ENCODE measurements at regions not wholly inside any gene's neighbourhood (a gene's known extent, or its start where the extent isn't known, plus 50 kb on each side); places are given as distances from the start of the nearest gene placed in this dataset.

- CTCF ChIA-PET = interaction anchor here (1.3 kb wide), 1 partner anchor 77 kb away, joined by 4 read pairs; no protein-coding TSS in a partner anchor
- Mint-ChIP-seq H3K9me3 (no peaks in the 10 kb centered on the region), H3K4me3 (no peak overlapping the region), H3K27me3 (ENCODE audit: low read depth) (no peaks in the 10 kb centered on the region; the same call in 1 of the 2 replicates), H3K36me3 (no peaks in the 10 kb centered on the region), H3K4me1 (peaks cover 14% of the 10 kb centered on the region), H3K27ac (no peak overlapping the region)
- POLR2A ChIA-PET = no interaction called here
- ATAC-seq = no peak
- no peak for DNase-seq (ENCODE audit: low spot score)
- TF ChIP-seq, protein P1, sequence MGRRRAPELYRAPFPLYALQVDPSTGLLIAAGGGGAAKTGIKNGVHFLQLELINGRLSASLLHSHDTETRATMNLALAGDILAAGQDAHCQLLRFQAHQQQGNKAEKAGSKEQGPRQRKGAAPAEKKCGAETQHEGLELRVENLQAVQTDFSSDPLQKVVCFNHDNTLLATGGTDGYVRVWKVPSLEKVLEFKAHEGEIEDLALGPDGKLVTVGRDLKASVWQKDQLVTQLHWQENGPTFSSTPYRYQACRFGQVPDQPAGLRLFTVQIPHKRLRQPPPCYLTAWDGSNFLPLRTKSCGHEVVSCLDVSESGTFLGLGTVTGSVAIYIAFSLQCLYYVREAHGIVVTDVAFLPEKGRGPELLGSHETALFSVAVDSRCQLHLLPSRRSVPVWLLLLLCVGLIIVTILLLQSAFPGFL (CRISPR knock-in tag; IDR thresholded peaks at IDR 0.05; ENCODE audit: borderline replicate concordance) = no peak
- TF ChIP-seq ZSCAN18 (CRISPR knock-in tag; IDR thresholded peaks at IDR 0.05) (no peak), CREM (CRISPR knock-in tag; IDR thresholded peaks at IDR 0.05) (no peak), CDX4 (CRISPR knock-in tag; IDR thresholded peaks at IDR 0.05; ENCODE audit: borderline replicate concordance) (no peak), NR1H2 (CRISPR knock-in tag; IDR thresholded peaks at IDR 0.05) (no peak), NFYB (CRISPR knock-in tag; conservative IDR thresholded peaks at IDR 0.05; ENCODE audit: low read depth) (no peak), NFATC4 (CRISPR knock-in tag; IDR thresholded peaks at IDR 0.05) (no peak), SMAD4 (CRISPR knock-in tag; IDR thresholded peaks at IDR 0.05) (no peak), ETV6 (CRISPR knock-in tag; IDR thresholded peaks at IDR 0.05) (no peak), ZBTB21 (CRISPR knock-in tag; IDR thresholded peaks at IDR 0.05; ENCODE audit: borderline replicate concordance) (no peak), FOXP4 (CRISPR knock-in tag; IDR thresholded peaks at IDR 0.05) (no peak)
- TF ChIP-seq, protein P2, sequence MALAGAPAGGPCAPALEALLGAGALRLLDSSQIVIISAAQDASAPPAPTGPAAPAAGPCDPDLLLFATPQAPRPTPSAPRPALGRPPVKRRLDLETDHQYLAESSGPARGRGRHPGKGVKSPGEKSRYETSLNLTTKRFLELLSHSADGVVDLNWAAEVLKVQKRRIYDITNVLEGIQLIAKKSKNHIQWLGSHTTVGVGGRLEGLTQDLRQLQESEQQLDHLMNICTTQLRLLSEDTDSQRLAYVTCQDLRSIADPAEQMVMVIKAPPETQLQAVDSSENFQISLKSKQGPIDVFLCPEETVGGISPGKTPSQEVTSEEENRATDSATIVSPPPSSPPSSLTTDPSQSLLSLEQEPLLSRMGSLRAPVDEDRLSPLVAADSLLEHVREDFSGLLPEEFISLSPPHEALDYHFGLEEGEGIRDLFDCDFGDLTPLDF (CRISPR knock-in tag; IDR thresholded peaks at IDR 0.05) = no peak
- TF ChIP-seq, protein P3, sequence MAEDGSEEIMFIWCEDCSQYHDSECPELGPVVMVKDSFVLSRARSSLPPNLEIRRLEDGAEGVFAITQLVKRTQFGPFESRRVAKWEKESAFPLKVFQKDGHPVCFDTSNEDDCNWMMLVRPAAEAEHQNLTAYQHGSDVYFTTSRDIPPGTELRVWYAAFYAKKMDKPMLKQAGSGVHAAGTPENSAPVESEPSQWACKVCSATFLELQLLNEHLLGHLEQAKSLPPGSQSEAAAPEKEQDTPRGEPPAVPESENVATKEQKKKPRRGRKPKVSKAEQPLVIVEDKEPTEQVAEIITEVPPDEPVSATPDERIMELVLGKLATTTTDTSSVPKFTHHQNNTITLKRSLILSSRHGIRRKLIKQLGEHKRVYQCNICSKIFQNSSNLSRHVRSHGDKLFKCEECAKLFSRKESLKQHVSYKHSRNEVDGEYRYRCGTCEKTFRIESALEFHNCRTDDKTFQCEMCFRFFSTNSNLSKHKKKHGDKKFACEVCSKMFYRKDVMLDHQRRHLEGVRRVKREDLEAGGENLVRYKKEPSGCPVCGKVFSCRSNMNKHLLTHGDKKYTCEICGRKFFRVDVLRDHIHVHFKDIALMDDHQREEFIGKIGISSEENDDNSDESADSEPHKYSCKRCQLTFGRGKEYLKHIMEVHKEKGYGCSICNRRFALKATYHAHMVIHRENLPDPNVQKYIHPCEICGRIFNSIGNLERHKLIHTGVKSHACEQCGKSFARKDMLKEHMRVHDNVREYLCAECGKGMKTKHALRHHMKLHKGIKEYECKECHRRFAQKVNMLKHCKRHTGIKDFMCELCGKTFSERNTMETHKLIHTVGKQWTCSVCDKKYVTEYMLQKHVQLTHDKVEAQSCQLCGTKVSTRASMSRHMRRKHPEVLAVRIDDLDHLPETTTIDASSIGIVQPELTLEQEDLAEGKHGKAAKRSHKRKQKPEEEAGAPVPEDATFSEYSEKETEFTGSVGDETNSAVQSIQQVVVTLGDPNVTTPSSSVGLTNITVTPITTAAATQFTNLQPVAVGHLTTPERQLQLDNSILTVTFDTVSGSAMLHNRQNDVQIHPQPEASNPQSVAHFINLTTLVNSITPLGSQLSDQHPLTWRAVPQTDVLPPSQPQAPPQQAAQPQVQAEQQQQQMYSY (CRISPR knock-in tag; IDR thresholded peaks at IDR 0.05) = no peak
These were observed 140.5 kb upstream of the HNRNPA3 start for GRCh38 chr2:177072090-177072489.

- no peaks in the 10 kb centered on the region for H3K36me3 Mint-ChIP-seq
- H3K27ac Mint-ChIP-seq = no peak overlapping the region
- ChIA-PET POLR2A (no interaction called here), CTCF (interaction anchor here (1.6 kb wide), 1 partner anchor 75 kb away, joined by 4 read pairs; no protein-coding TSS in a partner anchor)
- peaks cover 14% of the 10 kb centered on the region for H3K4me1 Mint-ChIP-seq
- no peak for DNase-seq (ENCODE audit: low spot score)
- no peaks in the 10 kb centered on the region for H3K9me3 Mint-ChIP-seq
- no peak for TF ChIP-seq NFATC4 (CRISPR knock-in tag; IDR thresholded peaks at IDR 0.05)
- H3K27me3 Mint-ChIP-seq (ENCODE audit: low read depth) = peaks cover 3% of the 10 kb centered on the region; the same call in 1 of the 2 replicates
- no peak overlapping the region for H3K4me3 Mint-ChIP-seq
- no peak for ATAC-seq
These were observed 139.0 kb upstream of the HNRNPA3 start for GRCh38 chr2:177073611-177074010.

Data from WTC11 (cell line).